NCI-H2029 (cell line): ENCODE measurements at regions not wholly inside any gene's neighbourhood (a gene's known extent, or its start where the extent isn't known, plus 50 kb on each side); places are given as distances from the start of the nearest gene placed in this dataset.
"Not testable (repeated sequence)": the region's sequence is repeated elsewhere in the genome, so short reads cannot be mapped to it uniquely, and the experiment has no call there.

Experiments used
- DNase-seq: peaks from one replicate; lab custom pipeline; 2025; lab: John Stamatoyannopoulos, UW

- DNase-seq: no peak
These were observed 438.1 kb downstream of the PRDM2 start for GRCh38 chr1:14138135-14138506.

- DNase-seq: no peak
These were observed 438.7 kb downstream of the PRDM2 start for GRCh38 chr1:14138687-14139086.

DNA sequence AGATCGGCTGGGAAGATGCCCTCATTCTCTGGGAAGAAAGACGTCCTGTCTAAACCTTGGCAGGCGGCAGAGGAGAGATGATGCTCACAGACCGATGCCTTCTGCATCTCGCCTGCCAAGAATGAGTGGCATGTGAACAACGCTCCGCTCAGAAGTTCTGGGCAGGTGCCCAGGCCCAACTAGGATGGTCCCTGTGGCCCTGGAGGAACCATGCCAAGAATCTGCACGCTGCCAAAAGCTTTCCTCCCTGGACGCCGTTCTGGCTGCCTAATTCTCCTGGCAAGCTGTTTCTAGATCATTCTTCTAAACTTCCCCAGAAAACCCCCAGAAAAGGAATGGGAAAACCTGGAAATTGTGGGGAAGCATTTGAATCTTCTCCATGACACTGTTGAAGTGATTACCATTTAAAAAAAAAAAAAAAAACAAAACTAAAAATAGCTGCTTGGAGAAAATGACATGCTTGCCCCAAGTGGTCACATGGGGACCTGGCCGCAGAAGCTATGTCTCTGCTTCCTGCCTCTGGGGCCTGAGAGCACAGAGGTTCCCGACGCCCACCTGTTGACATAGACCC lies 440.9 kb downstream of the PRDM2 start:
- peak; percentile 55 for DNase-seq

DNA sequence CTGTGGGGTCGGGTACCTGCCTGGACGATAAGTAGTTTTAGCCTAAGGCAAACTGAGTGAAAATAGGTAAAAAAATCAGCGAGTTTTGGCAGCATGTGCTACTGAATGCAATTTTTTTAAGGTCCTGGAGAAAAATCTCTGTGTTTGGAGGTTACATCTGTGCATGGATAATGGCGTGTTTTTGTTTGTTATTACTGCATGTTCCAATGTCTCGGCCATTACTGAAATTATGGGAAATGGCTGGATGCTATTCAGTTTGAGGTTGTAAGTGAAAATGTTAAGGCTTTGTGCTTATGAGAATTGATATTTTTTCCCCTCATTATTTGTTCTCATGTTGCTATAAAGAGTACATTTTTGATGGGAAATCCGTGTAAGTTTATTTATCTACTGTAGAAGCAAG lies 441.7 kb downstream of the PRDM2 start:
- no peak for DNase-seq

- peak; percentile 89 for DNase-seq
These were observed 442.6 kb downstream of the PRDM2 start for GRCh38 chr1:14142397-14143100.

GRCh38 chr1:14143777-14144176 lies 443.8 kb downstream of the PRDM2 start:
- DNase-seq: no peak

- DNase-seq: no peak
These were observed 448.5 kb downstream of the PRDM2 start for GRCh38 chr1:14148526-14148925.

DNA sequence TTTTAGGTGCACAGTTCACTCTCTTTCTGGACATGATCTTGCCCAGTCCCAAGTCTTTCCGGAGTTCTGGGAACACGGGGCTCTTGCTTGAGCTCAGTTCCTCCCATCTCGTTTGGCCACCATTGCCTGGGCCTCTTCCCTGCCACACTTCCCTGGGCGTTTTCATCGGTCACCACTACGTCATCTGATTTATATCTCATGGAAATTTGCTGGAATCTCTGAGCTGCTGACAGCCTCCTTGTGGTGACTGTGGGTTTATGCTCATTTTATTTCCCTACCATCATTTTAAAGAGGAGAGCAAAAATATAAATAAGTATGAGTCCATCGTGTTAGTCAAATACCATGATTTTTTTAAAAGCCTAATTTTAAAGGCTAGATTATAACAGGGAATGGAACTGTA lies 449.1 kb upstream of the KAZN start:
- no peak for DNase-seq

DNA sequence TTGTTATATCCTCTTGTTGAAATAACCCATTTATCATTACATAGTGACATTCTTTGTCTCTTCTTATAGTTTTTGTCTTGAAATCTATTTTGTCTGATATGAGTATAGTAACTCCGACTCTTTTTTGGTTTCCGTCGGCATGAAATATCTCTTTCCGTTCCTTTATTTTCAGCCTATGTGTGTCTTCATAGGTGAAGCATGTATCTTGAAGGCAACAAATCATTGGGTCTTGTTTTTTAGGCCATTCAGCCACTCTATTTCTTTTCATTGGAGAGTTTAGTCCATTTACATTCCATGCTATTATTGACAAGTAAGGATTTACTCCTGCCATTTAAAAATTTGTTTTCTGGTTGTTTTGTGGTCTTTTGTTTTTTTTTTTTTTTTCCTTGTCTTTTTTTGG lies 441.9 kb upstream of the KAZN start:
- no peak for DNase-seq

- DNase-seq: no peak
These were observed 437.7 kb upstream of the KAZN start for GRCh38 chr1:14160781-14161180.

DNA sequence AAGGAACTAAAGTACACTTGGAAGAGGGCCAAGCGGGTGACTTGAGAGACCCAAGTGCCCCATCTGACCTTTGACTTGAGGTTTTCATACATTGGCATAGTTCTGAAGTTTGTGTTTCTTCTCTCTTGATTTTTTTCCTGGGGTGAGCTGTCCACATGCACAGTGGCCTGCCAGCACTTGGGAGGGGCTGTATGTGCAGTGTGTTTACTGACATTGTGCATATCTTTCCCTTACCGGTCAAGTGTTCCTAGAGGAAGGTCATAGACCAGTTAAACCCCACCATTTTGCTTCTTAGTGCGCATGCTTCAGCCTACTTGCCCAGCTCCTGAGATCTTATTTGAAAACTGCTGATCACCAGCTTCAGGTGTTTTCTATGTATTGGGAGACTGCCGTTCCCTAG lies 435.2 kb upstream of the KAZN start:
- no peak for DNase-seq

- DNase-seq: peak; percentile 4
These were observed 433.1 kb upstream of the KAZN start for GRCh38 chr1:14165371-14165801.

DNA sequence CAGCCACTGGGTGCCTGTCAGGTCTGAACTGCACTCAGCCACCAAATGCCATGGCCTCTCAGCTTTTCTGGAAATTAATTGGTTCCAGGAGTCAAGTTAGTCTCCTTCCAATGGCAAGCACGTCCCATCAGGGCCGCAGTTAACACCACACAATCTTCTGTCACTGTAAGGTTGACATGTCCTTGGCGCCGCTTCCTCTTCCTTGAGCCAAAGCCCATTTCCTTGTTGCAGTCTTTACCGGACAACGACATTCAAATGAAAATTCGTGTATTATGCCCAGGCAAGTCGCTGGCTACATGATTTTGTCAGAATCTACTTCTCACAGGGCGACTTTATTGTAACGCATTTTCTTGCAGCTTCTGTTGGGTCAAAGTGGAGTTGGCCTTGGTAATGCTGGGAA lies 430.6 kb upstream of the KAZN start:
- no peak for DNase-seq

DNA sequence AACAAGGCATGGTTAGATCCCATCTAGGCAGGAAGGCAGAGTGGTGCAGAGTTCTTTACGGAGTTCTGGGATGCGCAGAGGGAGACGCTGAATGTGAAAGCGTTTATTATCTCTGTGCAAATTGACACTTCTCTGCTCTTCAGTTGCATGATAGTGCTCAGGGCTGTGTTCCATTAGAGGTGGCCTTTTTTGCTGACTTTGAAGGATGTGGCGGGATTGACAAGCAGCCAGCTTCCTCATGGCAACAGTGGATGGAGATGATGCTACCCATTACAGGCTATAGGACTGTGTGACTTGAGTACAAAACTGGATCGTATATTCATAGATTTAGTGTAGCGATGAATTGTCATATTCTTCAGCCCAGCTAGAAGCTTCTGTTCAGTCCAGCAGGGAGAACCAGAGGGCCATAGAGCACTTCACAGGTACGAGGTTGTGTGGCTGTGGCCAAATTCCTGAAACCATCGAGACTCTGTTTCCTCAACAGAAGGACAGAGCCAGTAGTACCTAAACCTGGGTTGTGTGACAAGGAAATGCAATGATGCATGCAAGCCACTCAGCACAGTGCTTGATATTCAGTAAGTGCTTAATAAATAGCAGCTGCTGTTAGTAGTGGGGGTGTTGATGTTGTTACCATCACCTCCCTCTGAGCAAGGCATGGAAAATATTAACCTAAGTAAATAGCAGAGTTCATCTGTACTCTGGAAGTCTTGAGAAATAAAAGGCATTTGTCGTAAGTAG lies 430.0 kb upstream of the KAZN start:
- peak; percentile 30 for DNase-seq

GRCh38 chr1:14173598-14173997 lies 424.9 kb upstream of the KAZN start:
- DNase-seq: no peak

DNA sequence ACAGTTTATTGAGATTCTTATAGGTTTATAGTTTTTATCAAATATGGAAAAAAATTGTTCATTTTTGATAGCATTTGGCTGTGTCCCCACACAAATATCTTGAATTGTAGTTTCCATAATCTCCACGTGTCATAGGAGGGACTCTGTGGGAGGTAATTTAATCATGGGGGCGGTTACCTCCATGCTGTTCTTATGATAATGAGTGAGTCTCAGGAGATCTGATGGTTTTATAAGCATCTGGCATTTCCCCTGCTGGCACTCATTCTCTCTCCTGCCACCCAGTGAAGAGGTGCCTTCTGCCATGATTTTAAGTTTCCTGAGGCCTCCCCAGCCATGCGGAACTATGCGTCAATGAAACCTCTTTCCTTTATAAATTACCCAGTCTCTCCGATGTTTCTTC lies 420.6 kb upstream of the KAZN start:
- not testable (repeated sequence) for DNase-seq

- DNase-seq: no peak
These were observed 417.7 kb upstream of the KAZN start for GRCh38 chr1:14180738-14181137.

DNA sequence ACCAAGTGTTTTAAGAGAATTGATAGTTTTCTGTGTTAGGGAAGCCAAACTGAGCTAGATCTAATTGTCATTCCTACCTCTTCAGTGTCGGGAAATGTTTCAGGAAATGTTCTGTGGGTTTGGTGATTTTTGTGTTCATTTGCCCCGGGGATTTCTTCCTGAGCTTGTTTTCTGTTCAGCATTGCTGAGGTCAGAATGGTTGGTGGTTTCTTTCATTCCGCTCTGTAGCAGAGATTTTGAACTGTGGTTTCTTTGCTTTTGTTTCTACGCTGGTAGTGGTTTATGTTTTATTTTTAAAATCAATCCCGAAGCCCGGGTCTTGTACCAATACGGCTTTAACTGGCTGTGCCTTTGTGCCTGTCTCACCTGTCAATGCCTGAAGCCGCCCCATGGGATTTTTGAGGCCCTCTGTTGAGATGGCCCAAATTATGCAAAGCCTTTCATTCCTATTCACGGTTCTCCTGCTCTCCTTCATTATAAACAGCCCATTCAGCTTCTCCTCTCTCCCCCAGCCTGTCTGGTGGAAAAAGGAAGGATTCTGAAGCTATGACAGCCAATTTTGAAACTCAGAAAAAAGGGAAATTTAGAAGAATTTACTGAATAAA lies 417.2 kb upstream of the KAZN start:
- DNase-seq: no peak

GRCh38 chr1:14182856-14183255 lies 415.6 kb upstream of the KAZN start:
- no peak for DNase-seq

GRCh38 chr1:14183329-14183728 lies 415.2 kb upstream of the KAZN start:
- DNase-seq: no peak

DNA sequence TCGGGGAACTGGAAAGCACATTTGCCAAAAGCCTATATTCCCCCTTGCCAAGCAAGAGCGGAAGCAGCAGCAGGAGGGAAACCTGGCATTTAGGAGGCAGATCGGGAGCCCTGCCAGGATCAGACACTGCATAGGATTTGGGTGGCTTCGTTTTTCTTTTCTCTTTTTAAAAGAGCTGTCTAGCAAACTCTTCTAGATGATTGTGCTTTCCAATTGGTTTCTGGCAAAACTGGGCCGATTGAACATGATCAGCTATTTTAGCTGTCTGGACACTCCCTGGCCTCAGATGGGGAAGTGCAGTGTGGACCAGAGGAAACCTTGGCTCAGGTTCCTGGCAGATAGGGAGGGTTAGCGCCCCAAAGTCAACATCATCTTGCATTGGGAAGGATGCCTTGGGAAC lies 414.0 kb upstream of the KAZN start:
- DNase-seq: no peak

DNA sequence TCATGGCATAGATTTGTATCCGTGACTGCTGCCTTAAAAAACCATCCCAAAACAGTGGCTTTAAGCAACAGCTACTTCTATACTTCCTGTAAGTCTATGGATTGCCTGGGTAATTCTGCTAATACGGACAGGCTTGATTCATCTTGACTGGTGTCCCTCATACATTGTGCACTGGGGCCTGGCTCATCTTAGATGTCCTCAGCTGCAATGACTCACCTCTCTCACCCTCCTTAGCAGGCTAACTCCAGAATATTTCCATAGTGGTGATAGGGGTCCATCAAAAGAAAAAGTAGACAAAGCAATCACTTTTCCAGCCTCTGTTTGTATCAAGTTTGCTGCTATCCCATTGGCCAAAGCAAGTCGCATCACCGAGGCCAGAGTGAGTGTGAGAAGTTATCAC lies 409.1 kb upstream of the KAZN start:
- no peak for DNase-seq

GRCh38 chr1:14190508-14190907 lies 408.0 kb upstream of the KAZN start:
- no peak for DNase-seq
